ENCODE measurements at regions not wholly inside any gene's neighbourhood (a gene's known extent, or its start where the extent isn't known, plus 50 kb on each side); places are given as distances from the start of the nearest gene placed in this dataset.
"Not testable (repeated sequence)": the region's sequence is repeated elsewhere in the genome, so short reads cannot be mapped to it uniquely, and the experiment has no call there.

DNA sequence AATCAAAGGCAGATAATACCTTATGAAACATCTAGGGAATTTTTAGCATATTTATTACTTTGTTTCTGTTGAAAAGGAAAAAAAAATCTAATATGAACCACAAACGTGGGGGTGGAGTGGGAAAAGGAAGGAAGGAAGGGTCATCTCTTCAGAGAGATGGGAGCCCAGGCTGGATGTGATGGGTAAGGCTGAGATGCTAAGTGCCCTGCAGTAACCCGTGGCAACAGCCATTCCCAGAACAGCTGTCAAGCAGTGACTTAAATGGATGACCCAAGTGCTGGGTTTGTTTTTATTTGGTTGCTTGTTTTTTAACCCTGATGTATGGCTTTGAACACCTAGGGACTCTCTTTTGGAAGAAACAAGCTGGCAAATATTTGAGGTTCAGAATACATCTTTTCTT is 50.7 kb upstream of the KLF7 start:
- peak; percentile 48 for DNase-seq

DNA sequence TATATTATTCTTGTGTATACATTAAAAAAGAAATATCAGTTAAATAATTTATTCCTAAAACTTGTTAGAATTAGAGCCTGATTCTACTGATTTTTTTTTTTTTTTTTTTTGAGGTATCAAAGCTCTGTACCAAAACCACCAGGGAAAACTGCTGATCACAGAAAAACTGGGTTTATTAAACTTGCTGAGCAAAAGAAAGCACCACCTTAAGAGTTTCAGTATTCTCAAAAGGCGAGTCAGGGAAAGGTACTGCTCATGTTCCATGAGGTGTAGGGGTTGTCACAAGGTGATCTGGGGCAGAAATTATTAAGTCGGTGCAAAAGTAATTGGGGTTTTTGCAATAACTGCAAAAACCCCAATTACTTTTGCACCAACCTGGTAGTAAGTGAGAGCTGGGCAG is 51.7 kb upstream of the KLF7 start:
- no peak for DNase-seq

DNA sequence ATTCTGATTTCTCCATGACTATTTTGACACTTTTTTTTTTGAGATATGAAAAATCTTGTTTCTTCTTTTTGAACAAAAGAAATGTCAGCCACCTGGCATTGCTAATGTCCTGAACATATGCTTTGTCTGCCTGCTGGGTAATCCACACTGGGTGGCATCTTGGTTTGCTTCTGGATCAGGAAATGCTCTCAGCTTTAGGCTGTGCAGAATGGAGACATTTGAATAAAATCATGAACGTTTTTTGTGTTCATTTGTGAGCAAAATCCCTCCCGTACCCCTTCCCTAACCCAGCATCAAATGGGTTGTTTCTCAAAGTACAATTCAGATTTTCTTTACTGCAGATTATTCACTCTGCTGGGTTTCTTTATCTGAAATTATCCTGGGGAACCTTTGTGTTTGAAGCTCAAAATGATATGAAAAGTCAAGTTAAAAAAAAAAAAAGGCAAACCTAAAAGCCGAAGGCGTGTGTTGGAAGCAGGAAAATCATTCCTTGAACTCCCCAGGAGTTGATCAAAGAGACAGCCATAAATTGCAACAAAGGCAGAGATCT is 53.4 kb upstream of the KLF7 start:
- DNase-seq, result peak; percentile 47

DNA sequence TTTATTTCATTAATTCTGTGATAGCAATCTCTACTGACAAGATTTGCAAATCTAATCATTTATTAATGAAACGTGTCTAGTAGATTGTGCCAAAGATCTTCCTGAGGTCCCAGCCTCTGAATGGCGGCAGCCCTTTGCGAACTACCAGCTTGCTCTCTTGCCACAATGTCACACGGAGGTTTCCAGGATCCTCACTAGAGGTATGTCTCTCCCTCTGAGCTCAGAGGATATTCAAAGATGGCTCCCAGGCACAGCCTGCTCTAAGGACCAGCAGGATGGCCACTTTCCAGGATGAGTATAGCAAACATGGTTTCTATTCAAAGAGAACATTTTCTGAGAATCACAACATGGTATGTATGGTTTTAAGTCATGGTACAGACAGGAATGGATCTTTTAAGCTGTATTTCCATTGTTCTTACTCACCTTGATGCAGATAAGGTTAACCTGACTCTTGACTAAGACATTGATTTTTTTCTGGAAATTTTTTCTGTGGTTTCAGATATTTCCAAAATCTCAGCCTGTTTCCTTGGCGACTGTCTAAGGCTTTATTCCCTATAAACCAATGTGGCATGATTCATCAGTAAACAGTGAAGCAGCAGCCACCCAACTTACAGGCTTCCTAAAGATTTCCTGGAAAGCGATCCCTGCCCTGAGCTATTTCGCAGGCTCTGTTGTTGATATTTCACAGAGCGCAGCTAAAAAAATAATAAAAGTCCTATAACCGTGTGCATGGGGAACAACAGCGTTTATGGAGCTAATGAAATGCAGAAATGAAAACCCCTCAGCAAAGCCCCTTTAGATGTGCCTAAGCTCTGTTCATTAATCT is 54.1 kb upstream of the KLF7 start:
- DNase-seq, result no peak

DNA sequence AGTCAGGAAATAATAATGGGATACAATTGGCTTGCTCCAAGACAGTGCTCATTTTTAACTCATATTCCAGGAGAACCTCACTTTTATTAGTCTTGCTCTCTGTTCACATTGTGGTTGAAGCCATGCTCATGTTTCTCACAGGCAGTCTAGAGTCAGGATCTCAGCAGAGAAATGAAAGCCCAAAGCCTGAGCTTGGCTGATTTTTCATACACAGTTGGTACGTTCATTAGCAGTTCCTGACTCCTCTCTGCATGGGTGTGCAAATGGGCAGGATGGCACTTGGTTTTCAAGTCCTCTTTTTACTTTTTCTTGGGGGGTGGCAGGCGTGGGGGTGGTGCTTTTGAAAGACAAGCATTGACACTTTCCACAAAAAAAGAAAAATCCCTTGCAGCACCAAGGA is 56.0 kb upstream of the KLF7 start:
- DNase-seq, result no peak

DNA sequence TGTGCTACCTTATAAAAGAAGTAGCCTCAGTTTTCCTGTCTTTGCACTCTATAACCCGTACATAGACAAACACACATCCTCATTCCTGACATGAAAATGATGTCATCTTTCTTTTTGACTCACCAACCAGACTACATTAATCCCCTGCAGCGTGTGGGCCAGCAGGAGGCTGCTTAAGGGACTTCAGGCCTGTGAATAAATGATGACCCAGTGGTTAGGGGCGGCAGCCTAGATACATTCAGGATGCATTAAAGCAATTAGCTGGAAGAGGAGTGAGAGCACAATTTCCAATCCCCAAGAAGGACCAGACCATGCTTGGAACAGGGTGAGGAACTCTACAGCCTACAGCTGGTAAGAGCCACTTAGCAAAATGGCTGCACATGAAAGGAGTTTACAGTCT is 57.3 kb upstream of the KLF7 start:
- DNase-seq, result no peak

DNA sequence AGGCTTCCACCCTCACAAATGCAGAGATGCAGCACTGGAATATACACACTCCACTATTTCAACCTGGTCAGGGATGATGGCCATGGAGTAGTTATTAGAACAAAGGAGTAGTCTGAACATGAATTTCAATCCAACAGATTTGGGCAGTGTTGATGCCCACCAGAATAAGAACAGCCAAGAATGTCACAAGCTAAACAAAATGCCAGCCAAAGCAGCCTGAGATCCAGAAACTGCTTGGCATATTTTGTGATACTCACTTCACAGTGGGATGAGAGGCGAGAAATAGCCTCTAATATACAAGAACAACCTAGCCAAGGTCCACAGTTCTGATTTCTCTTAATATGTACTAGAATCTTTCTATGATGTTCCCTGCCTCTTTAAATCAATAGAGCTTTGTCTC is 58.6 kb upstream of the KLF7 start:
- DNase-seq, result no peak

DNA sequence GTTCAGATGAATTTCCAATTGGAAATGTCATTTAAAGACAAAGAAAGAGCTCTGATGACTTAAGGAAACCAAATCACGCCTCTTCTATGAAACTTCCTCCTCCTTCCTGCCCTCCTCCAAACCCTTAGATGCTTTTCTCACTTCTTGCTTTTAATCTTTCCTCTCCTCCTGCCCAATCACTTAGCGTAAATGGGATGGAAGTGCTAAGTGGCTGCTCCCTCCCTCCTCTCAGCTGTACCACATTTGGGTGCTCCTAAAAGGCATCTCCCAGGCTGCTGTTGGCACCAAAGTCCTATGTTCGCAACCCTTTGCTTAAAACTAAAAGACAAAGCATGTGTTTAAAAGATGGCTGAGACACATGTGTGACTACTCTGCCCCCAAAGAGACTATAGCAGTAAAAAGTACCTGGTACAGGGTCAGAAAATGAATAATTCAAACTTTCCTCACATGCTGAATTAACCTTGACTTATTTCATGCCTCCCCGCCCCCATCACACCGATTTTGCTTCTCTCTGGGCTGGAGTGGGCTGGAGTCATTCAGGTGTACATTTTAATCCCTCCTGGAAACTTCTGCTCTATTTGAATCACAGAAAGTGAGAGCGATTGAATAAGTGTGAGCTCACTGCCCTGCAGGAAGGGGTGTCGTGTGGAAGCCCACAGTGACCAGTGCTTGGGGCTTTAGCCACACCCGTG is 59.2 kb upstream of the KLF7 start:
- DNase-seq, result no peak

DNA sequence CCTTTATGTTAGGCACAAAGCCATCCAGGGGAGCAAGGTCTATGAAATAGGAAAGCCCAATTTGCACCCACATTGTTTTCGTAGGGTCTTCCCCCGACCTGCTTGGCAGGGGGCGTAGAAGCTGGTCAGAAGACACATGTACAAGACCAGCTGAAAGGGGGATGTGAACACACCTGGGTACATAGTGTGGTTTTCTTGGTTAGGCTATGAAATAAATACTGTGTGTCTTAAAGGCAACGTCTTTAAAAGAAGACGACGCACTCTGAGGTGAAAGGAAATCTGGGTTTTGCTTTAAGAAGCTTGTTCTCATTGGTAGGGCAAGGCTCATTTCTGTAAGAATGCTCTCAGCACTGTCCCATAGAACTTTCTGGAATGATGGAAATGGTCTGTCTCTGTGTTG is 60.0 kb upstream of the KLF7 start:
- DNase-seq, result no peak

DNA sequence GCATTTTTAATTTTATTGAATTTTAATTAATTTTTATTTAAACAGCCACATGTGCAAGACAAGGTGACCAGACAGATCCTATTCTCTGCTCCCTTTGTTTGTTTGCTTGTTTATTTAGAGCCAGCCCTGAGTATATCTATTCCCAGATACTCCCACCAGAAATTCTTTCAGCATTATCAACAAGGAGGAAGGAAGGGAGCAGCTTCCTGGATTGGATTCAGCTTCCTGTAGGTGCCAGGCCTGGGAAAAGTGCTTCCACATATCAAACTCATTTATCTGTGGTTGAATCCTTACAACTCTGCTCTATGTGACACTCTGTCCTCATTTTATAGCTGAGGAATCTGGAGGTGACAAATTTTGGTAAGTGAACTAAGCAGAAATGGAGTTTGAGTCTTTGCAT is 60.5 kb upstream of the KLF7 start:
- no peak for DNase-seq

DNA sequence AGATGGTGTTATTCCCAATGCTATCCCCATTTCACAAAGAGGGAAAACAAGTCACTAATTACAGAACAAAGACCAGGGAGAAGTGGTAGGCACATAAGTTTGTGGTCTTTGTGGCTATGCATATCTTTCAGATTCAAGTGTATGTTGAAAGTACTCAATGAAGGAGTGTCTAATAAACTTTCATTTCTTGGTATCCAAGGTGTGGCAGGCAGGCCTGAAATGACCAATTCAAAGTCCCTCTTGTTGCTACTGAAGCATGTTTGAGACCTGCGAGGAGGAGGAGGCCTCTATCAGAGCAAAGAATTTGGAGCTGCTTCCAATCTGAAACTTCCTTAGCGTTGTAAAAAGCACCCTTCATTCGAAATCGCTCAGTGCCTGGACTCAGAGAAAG is 60.9 kb upstream of the KLF7 start:
- DNase-seq, result no peak

DNA sequence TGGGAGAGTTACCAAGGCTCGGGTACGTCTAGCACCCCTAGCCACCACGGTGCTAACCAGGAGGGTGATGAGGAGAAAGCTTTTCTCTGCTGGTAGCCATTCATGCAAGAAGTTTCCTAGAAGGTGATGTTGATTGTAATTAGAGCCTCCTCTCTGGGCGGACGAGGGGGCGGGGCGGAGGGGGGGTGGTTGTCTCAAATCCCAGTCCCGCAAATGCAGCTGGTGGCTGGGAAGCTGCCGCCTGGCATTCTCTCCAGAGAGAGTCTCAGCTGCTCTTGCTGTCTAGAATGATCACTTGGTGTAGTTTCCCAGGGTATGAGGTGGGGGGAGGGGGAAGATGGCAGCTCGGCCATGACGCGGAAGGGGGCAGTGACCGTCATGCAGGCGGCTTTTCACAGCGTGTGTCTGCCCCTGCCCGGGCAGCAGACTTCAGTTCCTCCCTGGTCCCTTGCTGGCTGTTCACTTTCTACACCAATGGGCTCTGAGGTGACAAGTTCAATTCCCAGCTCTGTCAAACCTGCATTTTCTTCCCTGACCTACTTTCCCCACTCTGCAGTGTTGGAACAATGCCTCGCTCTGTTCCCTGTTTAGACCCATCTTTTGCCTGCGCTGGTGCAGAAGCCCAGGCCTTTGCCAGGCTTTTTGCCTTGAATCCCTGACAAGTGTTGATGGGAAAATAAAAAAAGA is 61.5 kb upstream of the KLF7 start:
- DNase-seq, result no peak

DNA sequence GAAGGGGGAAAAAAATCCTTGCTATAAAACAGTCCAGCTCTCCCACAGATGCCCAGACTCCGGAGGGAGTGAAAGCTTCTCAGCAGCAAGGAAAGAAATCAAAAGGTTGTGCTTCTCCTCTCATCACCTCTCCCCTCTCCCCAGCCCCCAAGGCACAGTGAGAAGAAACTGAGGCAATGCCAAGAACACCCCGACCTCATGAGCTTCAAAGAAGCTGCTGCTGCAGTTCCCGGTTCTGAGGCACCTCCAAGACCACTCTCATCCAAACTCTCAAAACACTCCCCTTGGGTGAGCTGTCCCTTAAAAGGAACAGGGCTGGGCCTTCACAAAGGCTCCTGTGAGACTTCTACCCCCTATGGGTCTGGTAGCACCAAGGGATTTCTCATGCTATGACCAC is 62.0 kb upstream of the KLF7 start:
- no peak for DNase-seq

DNA sequence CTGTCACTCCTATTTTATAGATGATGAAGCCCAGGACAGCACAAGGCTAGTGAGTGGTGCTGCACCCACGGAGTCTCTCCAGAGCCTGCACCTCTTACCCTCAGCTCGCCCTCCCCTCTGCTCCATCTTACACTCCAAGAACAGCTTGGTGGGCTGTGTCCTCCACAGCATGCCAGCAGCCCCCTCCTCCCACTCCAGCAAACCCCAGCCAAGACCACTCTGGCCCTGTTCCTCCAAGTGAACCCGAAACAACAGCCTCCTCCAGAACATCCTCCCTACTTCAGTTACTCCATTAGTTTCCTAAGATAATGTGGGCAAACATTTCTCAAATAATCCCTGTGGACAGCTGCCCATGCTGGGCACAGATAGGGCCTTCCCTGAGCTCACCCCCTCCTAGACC is 62.7 kb upstream of the KLF7 start:
- DNase-seq, result no peak

DNA sequence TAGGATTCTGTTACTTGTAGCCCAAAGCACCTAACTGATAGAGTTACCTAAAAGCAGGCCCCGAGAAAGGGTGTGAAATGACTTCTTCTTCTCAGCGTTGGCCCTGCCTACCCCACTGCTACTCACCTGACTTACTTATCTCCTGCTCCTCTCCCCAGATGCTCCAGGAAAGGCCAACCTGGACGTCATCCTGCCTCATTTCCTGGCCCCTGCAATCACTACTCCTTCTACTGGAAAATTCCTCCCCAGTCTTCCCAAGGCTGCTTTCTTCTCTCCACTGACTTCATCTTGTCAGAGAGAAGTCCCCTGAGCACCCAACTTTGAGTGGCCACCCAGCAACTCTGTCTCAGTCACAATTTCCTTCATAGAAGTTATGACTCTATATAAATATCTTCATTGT is 63.4 kb upstream of the KLF7 start:
- DNase-seq, result no peak

DNA sequence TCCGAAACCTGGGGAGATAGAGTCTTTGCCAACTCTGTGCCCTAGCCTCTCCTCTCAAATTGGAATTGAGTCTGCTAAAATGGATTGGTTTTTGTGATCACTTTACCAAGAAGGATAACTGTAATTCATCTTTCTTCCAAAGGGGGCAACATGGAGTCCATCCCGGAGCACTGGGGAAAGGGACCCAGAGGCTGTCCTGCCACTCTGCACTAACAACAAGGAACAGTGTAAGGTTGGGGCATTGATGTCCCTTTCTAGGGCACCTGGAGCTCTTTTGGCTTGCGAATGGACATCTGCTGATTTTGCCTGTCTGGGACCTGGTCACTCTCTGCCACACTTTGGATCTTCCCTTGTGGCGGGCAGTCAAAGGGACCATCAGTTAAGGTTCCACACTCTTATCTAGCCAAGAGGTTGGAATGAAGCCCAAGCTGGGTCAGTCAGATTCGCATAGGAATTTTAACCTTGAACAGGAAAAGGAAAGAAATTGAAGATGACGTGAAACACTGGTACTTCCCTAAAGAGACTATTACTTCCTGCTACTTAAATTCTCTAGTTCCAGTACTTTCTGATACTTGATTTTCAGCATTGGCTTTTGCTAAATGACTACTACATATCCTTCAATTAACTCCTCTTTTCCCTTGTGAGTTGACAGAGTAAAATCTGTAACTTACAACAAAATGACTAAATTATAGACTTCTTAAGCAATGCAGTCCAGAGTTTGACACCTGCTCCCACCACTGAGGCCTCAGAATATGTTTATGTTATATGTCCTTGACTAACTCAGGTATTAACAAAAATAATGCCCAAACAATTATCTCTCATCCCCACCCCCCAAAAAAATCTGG is 64.7 kb upstream of the KLF7 start:
- no peak for DNase-seq

DNA sequence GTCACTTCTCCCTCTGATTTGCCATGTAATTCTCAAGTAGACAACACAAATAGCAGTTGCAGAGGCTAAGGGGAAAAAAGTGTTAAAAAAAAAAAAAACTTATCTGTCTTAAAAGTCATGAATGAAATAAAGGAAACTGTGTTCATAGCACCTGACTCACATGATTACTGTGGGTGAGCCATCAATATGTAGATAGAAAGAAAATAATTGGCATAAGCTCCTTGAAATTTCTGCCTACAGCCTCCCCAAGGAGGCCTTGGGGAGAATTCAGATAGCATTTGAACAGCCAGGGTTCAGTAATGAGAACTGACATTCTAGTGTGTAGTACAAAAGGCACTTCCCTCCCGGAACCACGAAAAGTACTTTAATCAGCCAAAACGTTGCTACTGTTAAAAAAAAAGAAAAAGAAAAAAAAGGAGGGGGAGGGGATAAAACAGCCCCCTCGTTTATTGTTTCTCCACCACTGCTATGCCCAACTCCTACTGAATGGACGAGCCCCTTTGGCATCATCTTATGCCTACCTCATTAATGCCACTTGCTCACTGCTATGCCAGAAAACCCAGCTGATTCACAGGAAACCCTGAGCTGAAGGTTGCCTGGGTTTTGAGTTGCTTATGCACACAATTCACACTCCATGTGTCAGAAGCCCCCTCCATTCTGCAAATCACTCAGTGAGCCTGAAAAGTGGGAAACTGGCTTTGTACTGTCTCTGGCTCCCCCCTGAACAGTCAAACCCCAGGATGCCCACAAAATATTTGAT is 65.5 kb upstream of the KLF7 start:
- DNase-seq, result no peak

DNA sequence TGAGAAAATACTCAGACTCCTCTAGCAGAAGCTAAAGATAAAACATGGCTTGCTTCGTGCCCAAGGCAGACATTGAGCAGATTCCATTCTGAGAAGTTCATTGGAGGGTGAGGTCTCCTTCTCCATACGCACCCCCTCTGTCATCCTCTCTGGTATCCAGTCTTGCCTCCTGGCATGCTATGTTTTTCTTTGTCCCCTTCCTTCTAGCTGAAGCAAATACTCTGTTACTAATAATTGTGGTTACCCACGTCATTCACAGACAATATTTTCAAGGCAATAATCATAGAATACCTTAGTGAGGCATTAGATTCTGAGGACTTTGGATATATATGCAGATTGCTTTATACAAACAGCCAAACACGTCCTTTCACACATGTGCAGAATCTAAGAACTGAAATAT is 66.2 kb upstream of the KLF7 start:
- DNase-seq, result no peak

DNA sequence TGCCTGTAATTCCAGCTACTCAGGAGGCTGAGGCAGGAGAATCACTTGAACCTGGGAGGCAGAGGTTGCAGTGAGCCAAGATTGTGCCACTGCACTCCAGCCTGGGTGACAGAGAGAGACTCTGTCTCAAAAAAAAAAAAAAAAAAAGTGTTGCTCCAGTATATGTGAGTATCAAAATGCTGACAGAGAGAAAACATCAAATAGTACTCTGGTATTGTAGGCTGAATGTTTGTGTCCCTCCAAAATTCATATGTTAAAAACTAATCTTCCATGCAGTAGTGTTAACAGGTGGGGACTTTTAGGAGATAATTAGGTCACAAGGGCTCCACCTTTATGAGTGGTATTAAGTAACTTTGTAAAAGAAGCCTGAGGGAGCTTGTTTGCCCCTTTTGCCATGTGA is 67.4 kb upstream of the KLF7 start:
- DNase-seq, result not testable (repeated sequence)

DNA sequence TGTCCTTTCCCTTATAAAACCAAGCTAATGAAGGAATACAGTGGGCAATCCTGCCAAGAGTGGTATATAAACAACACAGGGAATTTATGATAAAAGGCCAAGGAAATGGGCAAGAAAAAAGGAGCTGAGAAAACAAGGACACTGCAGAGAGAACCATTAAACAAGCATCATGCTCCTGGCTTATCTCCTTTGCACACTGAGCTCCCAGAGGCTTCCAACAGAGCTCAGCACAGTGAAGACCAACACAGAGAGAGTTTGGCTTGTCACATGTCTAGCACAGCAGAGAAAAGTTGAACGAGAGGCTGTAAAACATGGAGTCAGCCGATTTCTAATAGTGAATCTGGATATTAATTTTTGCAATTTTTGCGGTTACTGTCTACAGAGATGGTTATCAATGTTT is 68.0 kb upstream of the KLF7 start:
- no peak for DNase-seq

DNA sequence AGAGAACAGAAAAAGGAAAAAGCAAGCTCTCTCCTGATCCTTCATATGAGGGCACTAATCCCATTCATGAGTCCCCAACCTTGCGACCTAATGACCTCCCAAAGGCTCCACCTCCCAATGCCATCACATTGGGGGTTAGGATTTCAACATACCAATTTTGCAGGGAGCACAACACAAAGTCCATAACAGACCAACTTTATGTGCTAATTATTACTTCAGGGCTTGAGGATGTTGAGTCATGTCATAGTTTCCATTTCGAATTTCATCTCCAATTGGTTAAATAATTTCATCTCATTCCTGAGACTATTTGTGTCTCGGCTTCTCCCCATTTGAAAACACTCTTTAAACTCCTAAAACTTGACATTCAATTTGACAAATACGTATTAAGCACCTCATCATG is 69.9 kb upstream of the KLF7 start:
- DNase-seq, result no peak
